ENCODE measurements at regions not wholly inside any gene's neighbourhood (a gene's known extent, or its start where the extent isn't known, plus 50 kb on each side); places are given as distances from the start of the nearest gene placed in this dataset.

- TF ChIP-seq POLR2A (IDR thresholded peaks at IDR 0.05): no peak
- no peak for TF ChIP-seq CTCF (IDR thresholded peaks at IDR 0.05)
Observed at GRCh38 chr1:222210776-222211175, 337.1 kb downstream of the HHIPL2 start.
